ENCODE measurements at regions not wholly inside any gene's neighbourhood (a gene's known extent, or its start where the extent isn't known, plus 50 kb on each side); places are given as distances from the start of the nearest gene placed in this dataset.
"Not testable (repeated sequence)": the region's sequence is repeated elsewhere in the genome, so short reads cannot be mapped to it uniquely, and the experiment has no call there.

DNA sequence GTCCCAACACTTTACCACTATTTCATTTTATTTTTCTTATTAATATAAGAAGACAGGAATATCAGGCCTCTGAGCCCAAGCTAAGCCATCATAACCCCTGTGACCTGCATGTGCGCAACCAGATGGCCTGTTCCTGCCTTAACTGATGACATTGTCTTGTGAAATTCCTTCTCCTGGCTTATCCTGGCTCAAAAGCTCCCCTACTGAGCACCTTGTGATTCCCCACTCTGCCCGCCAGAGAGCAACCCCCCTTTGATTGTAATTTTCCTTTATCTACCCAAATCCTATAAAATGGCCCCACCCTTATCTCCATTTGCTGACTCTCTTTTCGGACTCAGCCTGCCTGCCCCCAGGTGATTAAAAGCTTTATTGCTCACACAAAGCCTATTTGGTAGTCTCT, 382.8 kb upstream of the HS3ST1 start:
- not testable (repeated sequence) for DNase-seq

DNA sequence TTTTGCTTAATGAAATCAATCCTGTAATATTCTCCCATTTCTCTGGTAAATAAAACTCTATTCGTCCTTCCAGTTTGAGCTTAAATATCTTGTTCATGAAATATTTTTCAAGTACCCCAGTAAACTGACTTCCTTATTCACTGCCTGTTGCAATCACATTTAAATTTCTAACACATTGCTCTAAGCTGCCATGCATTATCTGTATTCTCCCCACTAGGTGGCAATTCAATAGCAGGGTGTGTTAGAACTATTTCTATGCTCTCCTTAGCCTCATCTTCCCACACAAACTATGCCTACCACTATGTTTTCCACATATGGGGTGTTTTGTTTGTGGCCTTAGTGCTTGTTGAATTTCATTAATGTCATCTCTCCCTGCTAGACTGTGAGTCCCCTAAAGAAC, 377.1 kb upstream of the HS3ST1 start:
- DNase-seq = peak; percentile 65 to 79

DNA sequence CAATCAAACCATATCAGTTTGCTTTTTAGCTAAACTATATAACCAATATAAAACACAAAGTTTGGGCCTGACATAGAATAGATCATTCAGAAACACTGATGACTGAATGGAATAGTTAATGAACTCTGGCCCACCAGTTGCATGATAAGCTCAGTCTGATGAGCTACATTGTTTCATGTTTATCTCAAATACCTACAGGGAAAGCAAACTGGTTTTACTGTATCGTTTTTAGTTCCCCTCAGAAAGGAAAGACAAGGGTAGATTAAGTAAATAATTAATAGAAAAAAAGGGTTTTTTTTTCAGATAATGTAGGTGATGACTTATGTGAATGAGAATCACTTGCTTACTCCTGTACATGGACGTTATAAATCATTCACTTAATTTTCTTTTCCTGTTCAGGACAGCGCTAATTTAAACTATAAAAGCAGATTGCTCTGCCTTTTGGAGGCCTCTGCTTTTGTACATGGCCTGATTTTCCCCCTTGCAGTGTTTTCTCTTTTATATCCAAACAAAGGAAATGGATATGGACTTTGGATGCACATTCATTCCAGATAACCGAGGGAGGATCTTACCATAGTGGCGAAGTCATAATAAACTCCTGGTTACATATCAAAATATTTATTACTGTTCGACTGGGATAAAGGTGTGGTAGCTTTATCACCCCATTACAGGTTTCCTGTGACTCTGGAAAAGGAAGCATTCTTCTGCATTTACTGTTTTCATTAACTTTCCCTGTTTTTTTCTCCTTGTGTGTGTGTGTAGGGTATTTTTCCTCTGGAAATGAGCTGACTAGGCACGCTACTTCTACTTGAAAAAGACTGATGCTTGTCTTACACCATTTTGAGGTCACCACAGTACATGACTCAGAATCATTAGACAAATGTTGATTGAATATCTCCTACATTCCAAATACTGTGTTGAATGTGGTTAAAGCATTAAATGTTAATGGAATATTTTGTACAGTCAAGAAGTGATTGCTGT, 373.1 kb upstream of the HS3ST1 start:
- DNase-seq = no peak

DNA sequence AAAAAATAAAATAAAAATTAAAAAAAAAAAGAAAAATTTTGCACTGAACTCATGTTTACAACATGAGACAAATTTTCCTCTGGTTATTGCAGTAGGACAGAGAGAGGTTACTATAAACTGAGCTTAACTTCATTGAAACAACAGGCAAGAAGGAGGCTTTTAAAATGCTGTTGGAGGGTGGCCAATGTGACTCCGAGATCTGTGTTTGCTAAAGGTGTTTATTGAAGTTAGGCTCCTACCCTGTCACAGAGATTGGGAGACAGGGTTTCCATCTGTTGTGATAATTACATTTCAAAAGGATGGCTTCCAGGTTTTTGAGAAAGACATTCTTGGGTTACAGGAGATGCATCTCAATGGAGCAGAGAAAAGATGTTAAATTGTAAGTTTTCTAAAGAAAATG, 370.5 kb upstream of the HS3ST1 start:
- DNase-seq = no peak

DNA sequence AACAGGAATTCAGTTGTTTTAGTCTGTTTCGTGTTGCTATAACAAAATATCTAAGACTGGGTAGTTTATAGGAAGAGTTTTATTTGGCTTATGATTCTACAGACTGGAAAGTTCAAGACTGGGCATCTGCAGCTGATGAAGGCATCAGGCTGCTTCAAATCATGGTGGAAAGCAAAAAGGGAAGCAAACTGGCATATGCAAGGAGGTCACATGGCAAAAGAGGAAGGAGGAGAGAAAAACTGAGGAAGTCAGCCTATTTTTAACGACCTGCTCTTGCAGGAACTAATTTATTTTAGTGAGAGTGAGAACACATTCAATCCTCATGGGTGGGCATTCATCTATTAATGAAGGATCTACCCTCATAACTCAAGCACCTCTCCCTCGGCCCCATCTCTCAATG, 363.1 kb upstream of the HS3ST1 start:
- DNase-seq = peak; percentile 75 to 76

GRCh38 chr4:11790230-11790629, 361.5 kb upstream of the HS3ST1 start:
- no peak for DNase-seq

DNA sequence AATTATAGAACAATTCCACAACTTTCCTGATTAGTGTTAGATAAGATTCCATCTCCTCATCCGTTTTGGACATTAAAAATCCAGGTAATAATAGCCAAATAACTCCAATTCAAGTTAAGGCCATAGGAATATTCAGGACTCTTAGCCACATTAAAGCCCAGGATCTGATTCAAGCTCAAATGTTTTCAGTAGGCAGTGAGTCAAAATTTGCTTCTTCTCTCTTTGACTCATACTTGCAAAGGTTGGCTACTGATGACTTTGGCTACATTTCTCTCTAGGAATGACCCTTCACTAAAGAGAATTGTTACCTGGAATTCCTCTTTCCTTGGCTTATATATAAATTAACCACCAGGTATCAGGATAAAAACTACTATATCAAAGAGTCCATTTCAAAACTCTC, 354.9 kb upstream of the HS3ST1 start:
- no peak for DNase-seq

- DNase-seq = no peak
Measured at GRCh38 chr4:11782859-11783258, 354.2 kb upstream of the HS3ST1 start.

DNA sequence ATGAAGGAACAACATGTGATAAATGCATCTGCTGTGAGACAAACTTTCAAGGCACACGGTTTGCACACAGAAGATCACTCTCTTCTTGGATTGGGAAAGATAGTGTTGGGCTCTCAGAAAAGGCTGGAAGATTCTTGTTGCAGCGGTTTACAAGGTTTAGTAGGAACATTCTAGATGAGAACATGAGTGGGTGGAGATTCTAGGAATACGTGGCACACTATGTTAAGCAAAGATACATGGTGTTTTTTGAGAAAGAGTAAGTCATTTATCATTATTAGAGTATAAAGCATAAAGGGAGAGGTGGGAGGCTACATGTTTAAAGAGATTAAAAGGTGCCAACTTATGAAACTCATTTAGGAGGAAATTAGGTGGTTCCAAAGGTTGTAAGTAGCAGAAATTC, 348.8 kb upstream of the HS3ST1 start:
- DNase-seq = no peak

DNA sequence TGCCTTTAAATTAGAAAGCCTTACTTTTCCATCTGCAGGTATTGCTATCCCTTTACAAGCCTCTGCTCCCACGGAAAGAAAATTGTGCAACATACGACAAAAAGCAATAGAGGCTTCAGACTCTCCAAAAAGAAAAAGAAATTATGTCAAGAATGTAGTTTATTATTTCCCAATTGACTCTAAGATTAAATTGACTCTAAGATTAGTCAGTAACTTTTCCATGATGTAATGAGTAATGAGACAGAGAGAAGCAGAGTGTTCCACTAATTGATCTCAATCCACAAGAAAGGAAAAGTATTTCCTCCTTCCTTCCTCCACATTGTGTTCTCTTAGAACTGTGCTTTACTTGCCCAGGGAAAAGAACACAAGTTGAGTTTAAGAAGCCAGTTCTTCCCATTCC, 345.7 kb upstream of the HS3ST1 start:
- DNase-seq = no peak

DNA sequence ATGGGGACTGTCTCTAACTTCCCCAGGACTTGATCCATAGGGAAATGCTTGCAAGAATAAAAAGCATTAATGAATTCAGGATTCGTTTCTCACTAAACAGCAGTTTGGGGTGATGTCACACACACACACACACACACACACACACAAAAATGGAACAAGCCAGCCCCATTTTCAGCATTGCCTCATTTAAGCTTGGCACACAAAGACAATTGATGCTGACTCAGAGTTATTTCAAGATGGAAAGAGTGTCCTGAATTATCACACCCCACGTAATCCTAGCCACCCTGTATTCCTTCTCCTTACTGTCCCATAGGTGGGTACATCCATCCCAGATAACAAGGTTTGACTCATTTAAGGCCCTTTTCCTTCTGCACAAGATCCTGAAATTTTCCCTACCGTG, 345.1 kb upstream of the HS3ST1 start:
- DNase-seq = no peak

DNA sequence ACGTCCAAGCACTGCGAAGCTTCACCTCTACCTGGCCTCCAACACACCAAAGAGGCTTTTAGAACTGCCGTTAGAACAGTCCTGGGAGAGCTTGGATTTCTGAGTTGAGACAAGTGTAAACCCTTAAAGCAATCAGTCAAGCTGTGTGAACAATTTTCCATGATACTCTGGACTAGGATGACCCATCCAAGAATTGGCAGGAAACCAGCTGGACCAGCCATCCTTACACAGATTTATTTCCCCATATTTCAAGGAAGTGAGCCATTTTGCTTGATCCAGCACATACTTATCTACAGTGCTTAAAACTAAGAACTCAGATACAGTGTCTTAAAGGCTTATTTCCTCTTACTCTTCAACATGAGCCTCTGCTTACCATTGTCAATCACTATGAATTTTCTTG, 340.7 kb upstream of the HS3ST1 start:
- DNase-seq = no peak

DNA sequence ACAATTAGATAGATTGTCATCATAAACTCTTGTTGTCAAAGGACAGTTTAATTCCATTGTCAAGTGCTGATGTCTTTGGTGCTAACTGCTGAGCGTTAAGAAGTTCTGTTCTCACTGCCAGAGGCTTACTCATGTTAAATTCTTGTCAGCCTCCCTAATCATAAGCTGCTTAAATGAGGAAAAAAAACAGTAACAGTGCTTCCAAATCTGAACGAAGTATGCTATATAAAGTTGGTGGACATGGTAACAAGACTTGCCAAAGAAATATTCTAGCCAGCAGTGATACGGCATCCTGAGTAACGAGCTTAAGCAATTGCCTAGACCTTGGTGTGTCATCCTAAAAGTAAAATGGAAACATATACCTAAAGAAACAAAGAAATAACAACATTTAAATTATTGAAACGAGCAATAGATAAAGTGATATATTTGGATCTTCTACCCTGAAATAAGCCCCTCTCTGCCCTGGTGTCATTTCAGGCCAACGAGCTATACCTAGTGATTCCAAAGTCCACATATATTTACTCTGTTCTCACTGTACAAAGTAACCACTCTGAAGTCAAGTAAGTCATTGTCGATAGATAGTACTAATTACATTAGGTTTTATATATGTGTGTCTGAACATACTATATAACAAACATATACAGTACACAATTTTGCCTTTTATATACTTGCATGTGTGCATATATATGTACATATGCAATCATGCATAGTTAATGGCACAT, 339.7 kb upstream of the HS3ST1 start:
- DNase-seq = no peak

DNA sequence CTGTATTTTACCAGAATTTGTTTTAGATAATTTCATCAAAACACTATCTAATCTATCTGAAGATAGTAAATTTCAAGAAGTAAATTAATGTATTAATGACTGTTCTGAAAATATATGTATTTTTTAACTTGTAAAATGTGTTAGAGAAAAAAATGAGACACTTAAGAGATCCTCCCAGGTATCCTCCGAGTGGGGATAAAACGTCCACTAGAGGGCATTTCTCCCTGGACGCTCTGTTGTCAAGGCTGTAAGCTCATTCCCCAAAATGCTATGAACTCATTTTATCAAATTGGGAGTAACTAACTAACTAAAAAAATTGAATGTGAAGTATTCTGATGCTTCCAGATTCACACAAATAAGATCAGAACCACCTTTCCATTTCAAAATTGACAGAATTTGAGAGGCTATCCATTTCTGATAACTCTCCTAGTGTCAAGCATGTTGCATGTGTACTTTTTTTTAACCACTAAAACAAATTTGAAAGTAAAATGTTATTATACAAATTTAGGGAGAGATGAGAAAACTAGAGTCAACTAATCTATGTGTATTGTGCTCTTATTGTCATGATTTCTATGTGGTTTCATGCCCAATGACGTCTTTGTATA, 337.3 kb upstream of the HS3ST1 start:
- peak; percentile 48 to 65 for DNase-seq

- DNase-seq = no peak
Measured at GRCh38 chr4:11748164-11748872, 319.6 kb upstream of the HS3ST1 start.

DNA sequence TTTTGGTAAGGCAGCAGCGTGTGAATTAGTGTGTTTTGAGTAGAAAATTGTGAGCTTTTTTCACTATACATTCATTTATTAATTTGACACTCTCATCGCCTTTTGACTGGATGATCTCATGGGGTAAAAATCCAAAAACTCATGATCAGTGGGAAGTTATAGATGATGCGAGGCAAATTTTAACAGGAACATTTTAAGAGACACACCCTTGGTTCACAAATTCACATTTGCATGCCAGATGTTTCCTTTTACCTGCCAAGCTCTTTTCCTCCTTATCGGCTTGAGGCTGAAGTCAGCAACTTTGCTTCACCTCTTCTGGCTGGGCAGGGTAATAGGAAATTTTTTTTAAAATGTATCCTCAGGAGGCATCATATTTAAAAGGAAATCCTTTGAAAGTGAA, 318.0 kb upstream of the HS3ST1 start:
- no peak for DNase-seq

DNA sequence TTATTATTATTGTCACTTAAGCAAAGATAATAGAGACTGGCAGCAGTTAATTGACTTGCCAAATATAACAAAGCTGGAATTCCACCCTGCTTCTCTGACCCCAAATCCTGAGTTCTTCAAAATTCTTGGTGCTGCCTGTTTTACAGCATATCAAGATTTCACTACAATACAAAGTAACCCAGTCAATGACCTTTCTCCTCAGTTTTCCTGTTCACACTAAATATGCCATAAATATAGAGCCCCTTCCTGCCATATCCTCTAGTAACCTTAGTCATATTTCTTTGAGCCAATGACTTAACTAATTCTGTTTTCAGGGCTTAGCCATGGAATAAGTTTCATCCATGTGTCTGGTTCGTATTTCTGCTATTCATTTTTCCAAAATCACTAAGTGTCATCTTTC, 315.3 kb upstream of the HS3ST1 start:
- DNase-seq = no peak

DNA sequence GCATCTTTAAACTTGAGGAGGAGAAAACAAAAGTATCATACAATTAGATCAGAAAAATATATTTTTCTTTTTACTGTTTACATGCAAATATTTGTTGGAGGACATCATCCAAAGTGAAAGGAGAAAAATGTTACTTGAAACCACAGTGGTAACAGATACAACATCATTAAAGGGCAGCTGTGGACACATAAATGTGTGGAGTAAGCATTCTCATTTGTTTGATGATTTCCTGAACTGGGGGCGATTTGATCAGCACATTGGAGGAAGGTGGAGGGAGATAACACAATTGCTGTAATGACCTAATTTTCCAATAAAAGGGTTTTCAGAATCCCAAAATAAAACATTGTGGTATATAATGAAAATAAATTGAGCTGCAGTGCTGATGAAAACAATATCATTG, 314.5 kb upstream of the HS3ST1 start:
- DNase-seq = no peak

DNA sequence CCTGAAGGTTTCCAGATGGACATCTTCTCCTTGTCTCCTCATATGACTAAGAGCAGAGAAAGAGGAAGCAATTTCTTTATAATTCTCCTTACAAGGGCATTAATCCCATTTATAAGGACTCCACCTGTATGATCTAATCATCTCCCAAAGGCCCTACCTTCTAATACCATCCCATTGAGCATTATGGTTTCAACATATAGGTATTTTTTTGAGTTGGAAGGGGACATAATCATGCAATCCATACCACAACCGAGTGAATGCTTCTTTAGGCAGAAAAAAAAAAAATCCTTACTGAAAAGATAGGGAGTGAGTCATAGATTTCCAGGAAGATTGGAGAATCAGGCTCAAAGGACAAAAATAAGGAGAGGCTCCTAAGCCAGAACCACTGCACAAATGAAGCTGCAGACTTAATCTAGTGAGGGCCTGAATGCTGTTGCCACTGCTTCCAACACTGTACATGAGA, 312.5 kb upstream of the HS3ST1 start:
- DNase-seq = no peak

DNA sequence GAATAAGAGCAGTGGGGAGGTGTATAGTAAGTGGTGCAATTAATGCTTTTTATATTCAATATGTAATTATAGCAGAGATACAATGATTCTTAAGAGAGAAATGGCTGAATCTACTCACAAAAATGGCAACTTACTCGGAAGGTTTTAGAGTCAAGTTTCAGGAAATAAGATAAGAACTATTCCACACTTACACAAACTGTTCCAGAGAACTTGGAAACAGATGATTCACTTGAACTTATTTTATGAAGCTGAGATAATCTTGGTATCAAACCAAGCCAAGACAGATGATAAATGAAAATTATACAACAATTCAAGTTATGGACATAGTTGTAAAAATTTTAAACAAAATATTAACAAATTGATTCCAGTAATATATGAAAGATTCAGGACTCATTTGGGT, 311.3 kb upstream of the HS3ST1 start:
- DNase-seq = no peak

DNA sequence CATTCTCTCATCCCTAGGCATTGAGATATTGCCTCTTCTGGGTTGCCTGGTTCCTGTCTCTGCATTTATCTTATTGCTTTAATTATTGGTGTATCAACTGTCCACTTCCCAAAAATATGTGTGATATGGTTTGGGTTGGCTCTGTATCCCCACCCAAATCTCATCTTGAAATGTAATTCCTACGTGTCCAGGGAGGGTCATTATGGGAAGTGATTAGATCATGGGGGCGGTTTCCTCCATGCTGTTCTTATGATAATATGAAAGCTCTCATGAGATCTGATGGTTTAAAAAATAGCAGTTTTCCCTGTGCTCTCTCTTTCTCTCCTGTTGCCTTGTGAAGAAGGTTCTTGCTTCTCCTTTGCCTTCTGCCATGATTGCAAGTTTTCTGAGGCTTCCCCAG, 308.3 kb upstream of the HS3ST1 start:
- no peak for DNase-seq

DNA sequence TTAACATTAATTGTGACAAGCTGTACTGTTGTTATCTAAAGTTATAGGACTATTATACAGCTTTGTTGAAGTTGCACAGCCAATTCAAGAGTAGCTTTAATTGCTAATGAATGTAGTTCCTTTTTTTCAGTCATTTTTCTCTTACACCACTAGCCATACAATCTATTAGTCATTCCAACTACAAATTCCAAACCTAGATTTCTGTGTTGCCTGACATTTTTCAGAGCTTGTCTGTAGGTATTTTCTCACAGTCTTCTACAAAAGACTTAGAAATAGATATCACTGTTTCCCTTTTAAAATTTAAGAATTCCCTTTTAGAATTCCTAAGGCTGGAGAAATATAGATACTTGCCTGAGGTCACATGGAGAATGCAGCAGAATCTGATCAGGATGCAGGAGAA, 307.0 kb upstream of the HS3ST1 start:
- no peak for DNase-seq

DNA sequence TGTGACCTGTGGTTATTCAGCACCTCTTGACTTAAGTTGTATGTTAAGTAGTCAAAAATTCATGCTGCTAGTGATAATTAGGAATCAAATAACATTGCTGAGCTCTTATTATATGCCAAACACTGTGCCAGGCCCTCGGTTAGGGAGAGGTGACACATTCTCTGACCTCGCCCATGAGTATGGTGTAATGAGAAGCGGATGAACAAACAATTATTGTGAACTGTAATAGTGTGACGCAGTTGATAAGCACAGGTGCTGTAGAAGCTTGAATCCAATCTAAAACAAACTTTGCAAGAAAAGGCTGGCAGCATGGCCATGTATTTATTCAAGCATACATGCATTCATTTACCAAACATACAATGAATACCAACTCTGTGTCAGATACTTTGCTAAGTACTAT, 303.5 kb upstream of the HS3ST1 start:
- no peak for DNase-seq

Measured in inflammatory macrophage (primary cell).